HepG2 (cell line): ENCODE measurements at regions not wholly inside any gene's neighbourhood (a gene's known extent, or its start where the extent isn't known, plus 50 kb on each side); places are given as distances from the start of the nearest gene placed in this dataset.

Source experiments
- ATAC-seq: fragments of 200-7000 bp; cut with Tn5 transposase; 3 replicates; pipeline ENCODE4 v1.9.1; 2020; ENCODE audit warnings: mild to moderate bottlenecking, moderate library complexity
- BruUV-seq: library from RNA; stranded (reverse); fragments of 400-500 nt; replicated peaks from 2 replicates; lab custom pipeline; 2021; lab: Mats Ljungman, UMichigan
- CTCF ChIA-PET: fragments of 300-600 bp; formaldehyde crosslinking; extraction: SDS; loops from one replicate; lab custom pipeline; 2021; ENCODE audit warnings: low total read pairs, inconsistent platforms, low intra/inter-chr PET ratio; lab: Yijun Ruan, JAX
- POLR2A ChIA-PET: fragments of 350-600 bp; sonication (Branson Sonifier 250); formaldehyde crosslinking; loops from one replicate; lab custom pipeline; 2020; ENCODE audit warnings: antibody characterized with exemption, inconsistent platforms; lab: Yijun Ruan, JAX
- DNase-seq: peaks from one replicate; pipeline ENCODE4 v3.0.0-alpha.2; 2015; ENCODE audit warnings: low spot score
- FAIRE-seq: peaks from 3 replicates; lab custom pipeline; 2011; peaks lifted over from hg19 to GRCh38; lab: Jason Lieb, UNC
- H2AFZ ChIP-seq: one replicate; pipeline ENCODE4 v1.6.1; 2011; ENCODE audit warnings: low read length, inconsistent platforms
- H3K27ac ChIP-seq: fragments of 300-600 bp; 3 replicates; pipeline ENCODE4 v1.8.0; 2011; ENCODE audit warnings: mixed run types, mild to moderate bottlenecking, mixed read lengths, low read length, inconsistent platforms; ENCODE audit not compliant: insufficient read depth; ENCODE audit errors: extremely low read length
- H3K27me3 ChIP-seq, 2 experiments: fragments of 200-600 bp in 1 of 2; 2 replicates in 1 of 2; 3 replicates in 1 of 2; pipeline versions ENCODE4 v1.6.0 to v1.8.0; 2011; ENCODE audit warnings: low read length in 2 of 2, mild to moderate bottlenecking in 2 of 2, moderate library complexity in 2 of 2, inconsistent platforms in 1 of 2; ENCODE audit not compliant: insufficient read depth in 2 of 2, control insufficient read depth in 1 of 2
- H3K36me3 ChIP-seq, 2 experiments: fragments of 200-600 bp in 1 of 2; replicated peaks in 1 of 2; 2 replicates in 1 of 2; 3 replicates in 1 of 2; pipeline versions ENCODE4 v1.5.1 to v1.8.0; 2011; ENCODE audit warnings: low read length in 2 of 2, inconsistent platforms in 1 of 2; ENCODE audit not compliant: insufficient read depth in 2 of 2, control insufficient read depth in 1 of 2
- H3K4me1 ChIP-seq: 2 replicates; pipeline ENCODE4 v1.5.1; 2012; ENCODE audit warnings: low read length, inconsistent platforms; ENCODE audit not compliant: insufficient read depth
- H3K4me2 ChIP-seq: 2 replicates; pipeline ENCODE4 v1.6.0; 2011; ENCODE audit warnings: low read depth, low read length, inconsistent platforms
- H3K4me3 ChIP-seq, 3 experiments: fragments of 200-600 bp in 1 of 3; sonication (generic), shearing (Covaris generic) in 1 of 3; replicated peaks in 1 of 3; 2 replicates each; pipeline ENCODE4 v1.5.1; 2011 to 2016; ENCODE audit warnings: low read length in 3 of 3, inconsistent platforms in 2 of 3, low read depth in 2 of 3, mild to moderate bottlenecking in 2 of 3, control low read depth in 1 of 3, mixed read lengths in 1 of 3; ENCODE audit not compliant: insufficient read depth in 1 of 3
- H3K79me2 ChIP-seq: one replicate; pipeline ENCODE4 v1.6.1; 2011; ENCODE audit warnings: low read length, inconsistent platforms; ENCODE audit not compliant: insufficient read depth
- H3K9ac ChIP-seq: 2 replicates; pipeline ENCODE4 v1.6.0; 2011; ENCODE audit warnings: mild to moderate bottlenecking, low read depth, low read length, inconsistent platforms; ENCODE audit not compliant: insufficient read depth
- H3K9me3 ChIP-seq: 2 replicates; pipeline ENCODE4 v1.5.1; 2012; ENCODE audit warnings: mild to moderate bottlenecking, low read length
- H4K20me1 ChIP-seq: 2 replicates; pipeline ENCODE4 v1.6.0; 2011; ENCODE audit warnings: inconsistent platforms, mild to moderate bottlenecking, low read length, moderate library complexity; ENCODE audit not compliant: insufficient read depth
- AHR ChIP-seq: IDR thresholded peaks from 2 replicates; pipeline ENCODE4 v1.6.1; 2018; ENCODE audit warnings: missing genetic modification reagents, missing compliant biosample characterization
- CEBPZ ChIP-seq: IDR thresholded peaks from 2 replicates; pipeline ENCODE4 v1.6.1; 2012; ENCODE audit warnings: low read length, improper control_type of control experiment
- HMG20B ChIP-seq: conservative IDR thresholded peaks from 2 replicates; pipeline ENCODE4 v1.6.1; 2016; ENCODE audit warnings: missing genetic modification reagents, missing compliant biosample characterization
- HNRNPLL ChIP-seq: fragments of 200-400 bp; formaldehyde crosslinking; IDR thresholded peaks from 2 replicates; pipeline ENCODE4 v1.6.1; 2017; ENCODE audit warnings: mild to moderate bottlenecking, low read depth, low read length; ENCODE audit not compliant: poor library complexity, severe bottlenecking
- KDM3A ChIP-seq: IDR thresholded peaks from 2 replicates; pipeline ENCODE4 v1.6.1; 2018; ENCODE audit warnings: low read depth, missing compliant biosample characterization
- MAF1 ChIP-seq: sonication (generic); formaldehyde crosslinking; IDR thresholded peaks from 2 replicates; pipeline ENCODE4 v1.5.0; 2020; ENCODE audit warnings: missing genetic modification reagents, borderline replicate concordance
- NR2C2 ChIP-seq: sonication (generic); formaldehyde crosslinking; IDR thresholded peaks from 2 replicates; pipeline ENCODE4 v1.4.0; 2020; ENCODE audit warnings: missing genetic modification reagents, mild to moderate bottlenecking, moderate library complexity, borderline replicate concordance
- SIN3B ChIP-seq: fragments of 150-350 bp; IDR thresholded peaks from 2 replicates; pipeline ENCODE4 v1.6.1; 2014; ENCODE audit warnings: low read length
- SP1 ChIP-seq, 2 experiments: fragments of 450-650 bp in 1 of 2; sonication (generic) in 1 of 2; formaldehyde crosslinking in 1 of 2; IDR thresholded peaks; 2 replicates each; pipeline versions ENCODE4 v1.4.0 to v1.6.1; 2016 to 2020; ENCODE audit warnings: missing genetic modification reagents in 1 of 2
- TBL1XR1 ChIP-seq: fragments of 150-350 bp; IDR thresholded peaks from 2 replicates; pipeline ENCODE4 v1.6.1; 2014; ENCODE audit warnings: borderline replicate concordance, low read length; ENCODE audit not compliant: partially characterized antibody
- TEAD3 ChIP-seq: optimal IDR thresholded peaks from 2 replicates; pipeline ENCODE3; 2016; ENCODE audit warnings: borderline replicate concordance
- ZBTB37 ChIP-seq: sonication (generic); formaldehyde crosslinking; IDR thresholded peaks from 2 replicates; pipeline ENCODE4 v1.4.0; 2020; ENCODE audit warnings: mild to moderate bottlenecking, missing genetic modification reagents
- ZFP90 ChIP-seq: sonication (generic); formaldehyde crosslinking; IDR thresholded peaks from 2 replicates; pipeline ENCODE4 v1.8.0; 2022; ENCODE audit warnings: missing genetic modification reagents, mild to moderate bottlenecking, inconsistent platforms, borderline replicate concordance
- ZNF136 ChIP-seq: sonication (generic); formaldehyde crosslinking; IDR thresholded peaks from 2 replicates; pipeline ENCODE4 v1.8.1; 2022; ENCODE audit warnings: low read depth, mild to moderate bottlenecking, moderate library complexity, missing genetic modification reagents
- ZNF343 ChIP-seq: sonication (generic); formaldehyde crosslinking; IDR thresholded peaks from 2 replicates; pipeline ENCODE4 v1.4.0; 2020; ENCODE audit warnings: mild to moderate bottlenecking, missing genetic modification reagents
- ZNF547 ChIP-seq: sonication (generic); formaldehyde crosslinking; IDR thresholded peaks from 2 replicates; pipeline ENCODE4 v1.5.1; 2020; ENCODE audit warnings: mild to moderate bottlenecking, missing genetic modification reagents
- ZNF550 ChIP-seq: sonication (generic); formaldehyde crosslinking; IDR thresholded peaks from 2 replicates; pipeline ENCODE4 v1.4.0; 2020; ENCODE audit warnings: mild to moderate bottlenecking, missing genetic modification reagents, borderline replicate concordance
- ZNF775 ChIP-seq: sonication (generic); formaldehyde crosslinking; IDR thresholded peaks from 2 replicates; pipeline ENCODE4 v1.4.0; 2020; ENCODE audit warnings: missing genetic modification reagents, mild to moderate bottlenecking, moderate library complexity, borderline replicate concordance
- WGBS: methylation state at CpG from one replicate; pipeline ENCODE4 v1.1.6; 2017; ENCODE audit warnings: low lambda C conversion rate; 5-methylcytosine and 5-hydroxymethylcytosine counted together
- in situ Hi-C: cut with HindIII; loops from 2 replicates; pipeline ENCODE4 v1.10.0; 2017; ENCODE audit warnings: low pct_unique_long_range_greater_than_20kb; ENCODE audit not compliant: extremely low pct_ligation_motif_present
- intact Hi-C: fragments of 100-400 bp; cut with micrococcal nuclease; formaldehyde crosslinking; loops from one replicate; pipeline ENCODE4 v1.10.0; 2022; ENCODE audit not compliant: unreplicated experiment

GRCh38 chr1:60990714-60991090, 91.7 kb upstream of the NFIA start:
- Histone ChIP-seq H3K4me2 (no peak overlapping the region), H4K20me1 (no peaks in the 10 kb centered on the region), H3K27ac (no peak overlapping the region), H3K27me3 (no peaks in the 10 kb centered on the region; a peak in 1 of 5 replicates), H3K4me3 (no peak overlapping the region), H3K9ac (no peak overlapping the region), H3K4me1 (no peaks in the 10 kb centered on the region), H3K36me3 (no peaks in the 10 kb centered on the region), H3K9me3 (no peaks in the 10 kb centered on the region), H3K79me2 (no peaks in the 10 kb centered on the region), H2AFZ (no peak overlapping the region)
- WGBS, result 63% methylated on average over 8 of the region's 8 CpGs
- ATAC-seq, result no peak
- in situ Hi-C loops (no loop called here), intact Hi-C loops (no loop called here)
- no TSS peak for BruUV-seq
- FAIRE-seq, result no peak
- DNase-seq, result no peak
- ChIA-PET POLR2A (no interaction called here), CTCF (no interaction called here)
- TF ChIP-seq NR2C2 (CRISPR knock-in tag), result no peak
- TF ChIP-seq KDM3A (CRISPR knock-in tag), result no peak
- TF ChIP-seq ZNF547 (CRISPR knock-in tag), result no peak
- no peak for TF ChIP-seq ZNF343 (CRISPR knock-in tag)
- TF ChIP-seq SIN3B, result no peak
- TF ChIP-seq CEBPZ, result no peak
- TF ChIP-seq ZNF775, result no peak
- TF ChIP-seq TEAD3 (CRISPR knock-in tag), result no peak
- no peak for TF ChIP-seq HNRNPLL
- no peak for TF ChIP-seq TBL1XR1
- no peak for TF ChIP-seq ZBTB37
- TF ChIP-seq ZNF136 (CRISPR knock-in tag), result no peak
- no peak for TF ChIP-seq AHR (CRISPR knock-in tag)
- no peak for TF ChIP-seq SP1 (IDR thresholded peaks at IDR 0.05)
- TF ChIP-seq SP1 (CRISPR knock-in tag; IDR thresholded peaks at IDR 0.05), result no peak
- no peak for TF ChIP-seq MAF1 (CRISPR knock-in tag)
- TF ChIP-seq HMG20B, result no peak
- no peak for TF ChIP-seq ZFP90
- no peak for TF ChIP-seq ZNF550 (CRISPR knock-in tag)
